Endodermal cell (in vitro differentiated cells): ENCODE measurements at regions not wholly inside any gene's neighbourhood (a gene's known extent, or its start where the extent isn't known, plus 50 kb on each side); places are given as distances from the start of the nearest gene placed in this dataset.

ENCODE experiments used
- DNase-seq: peaks from one replicate; pipeline ENCODE4 v3.0.0-alpha.2; 2017
- H3K27ac ChIP-seq: 2 replicates; pipeline ENCODE4 v1.5.1; 2013; ENCODE audit warnings: mild to moderate bottlenecking, low read depth, low read length, moderate library complexity
- H3K27me3 ChIP-seq: 2 replicates; pipeline ENCODE4 v1.6.1; 2013; ENCODE audit warnings: mild to moderate bottlenecking, low read length, moderate library complexity; ENCODE audit not compliant: insufficient read depth, control insufficient read depth, poor library complexity, severe bottlenecking
- H3K36me3 ChIP-seq: 2 replicates; pipeline ENCODE4 v1.7.0; 2013; ENCODE audit warnings: mild to moderate bottlenecking, low read length, moderate library complexity; ENCODE audit not compliant: control insufficient read depth, insufficient read depth
- H3K4me1 ChIP-seq: one replicate; pipeline ENCODE4 v1.7.0; 2013; ENCODE audit warnings: low read length; ENCODE audit not compliant: control insufficient read depth, insufficient read depth
- H3K4me3 ChIP-seq: 2 replicates; pipeline ENCODE4 v1.5.1; 2013; ENCODE audit warnings: mild to moderate bottlenecking, low read length, moderate library complexity
- H3K9ac ChIP-seq: 2 replicates; pipeline ENCODE4 v1.6.1; 2013; ENCODE audit warnings: mild to moderate bottlenecking, low read length, moderate library complexity; ENCODE audit not compliant: poor library complexity, severe bottlenecking; ENCODE audit errors: extremely low read depth
- H3K9me3 ChIP-seq: 2 replicates; pipeline ENCODE4 v1.6.1; 2013; ENCODE audit warnings: mild to moderate bottlenecking, low read length, moderate library complexity; ENCODE audit not compliant: control insufficient read depth
- H3K27ac Mint-ChIP-seq: 2 replicates; pipeline ENCODE4 v1.8.0; 2020; ENCODE audit warnings: mixed read lengths
- H3K27me3 Mint-ChIP-seq: 2 replicates; pipeline ENCODE4 v1.8.0; 2021; ENCODE audit warnings: mild to moderate bottlenecking, mixed read lengths; ENCODE audit not compliant: insufficient read depth
- H3K36me3 Mint-ChIP-seq: 2 replicates; pipeline ENCODE4 v1.8.0; 2020; ENCODE audit warnings: low read depth, mixed read lengths
- H3K4me1 Mint-ChIP-seq: 2 replicates; pipeline ENCODE4 v1.8.0; 2020; ENCODE audit warnings: mixed read lengths
- H3K4me3 Mint-ChIP-seq: 2 replicates; pipeline ENCODE4 v1.8.0; 2020; ENCODE audit warnings: mild to moderate bottlenecking, moderate library complexity, mixed read lengths
- H3K9me3 Mint-ChIP-seq: 2 replicates; pipeline ENCODE4 v1.8.0; 2020; ENCODE audit warnings: mild to moderate bottlenecking, mixed read lengths
- WGBS, 2 experiments: methylation state at CpG; one replicate each; pipeline versions ENCODE4 v1.1.5 to v1.1.7; 2013; ENCODE audit warnings: missing lambda C conversion rate in 2 of 2, mixed read lengths in 1 of 2; ENCODE audit not compliant: insufficient coverage in 1 of 2, insufficient read length in 1 of 2; 5-methylcytosine and 5-hydroxymethylcytosine counted together
- TF ChIP-seq, protein P1 (sequence below): fragments of 200-600 bp; sonication (generic); conservative IDR thresholded peaks from 2 replicates; pipeline ENCODE4 v1.5.0; 2021; ENCODE audit warnings: antibody characterized with exemption, mild to moderate bottlenecking

DNA sequence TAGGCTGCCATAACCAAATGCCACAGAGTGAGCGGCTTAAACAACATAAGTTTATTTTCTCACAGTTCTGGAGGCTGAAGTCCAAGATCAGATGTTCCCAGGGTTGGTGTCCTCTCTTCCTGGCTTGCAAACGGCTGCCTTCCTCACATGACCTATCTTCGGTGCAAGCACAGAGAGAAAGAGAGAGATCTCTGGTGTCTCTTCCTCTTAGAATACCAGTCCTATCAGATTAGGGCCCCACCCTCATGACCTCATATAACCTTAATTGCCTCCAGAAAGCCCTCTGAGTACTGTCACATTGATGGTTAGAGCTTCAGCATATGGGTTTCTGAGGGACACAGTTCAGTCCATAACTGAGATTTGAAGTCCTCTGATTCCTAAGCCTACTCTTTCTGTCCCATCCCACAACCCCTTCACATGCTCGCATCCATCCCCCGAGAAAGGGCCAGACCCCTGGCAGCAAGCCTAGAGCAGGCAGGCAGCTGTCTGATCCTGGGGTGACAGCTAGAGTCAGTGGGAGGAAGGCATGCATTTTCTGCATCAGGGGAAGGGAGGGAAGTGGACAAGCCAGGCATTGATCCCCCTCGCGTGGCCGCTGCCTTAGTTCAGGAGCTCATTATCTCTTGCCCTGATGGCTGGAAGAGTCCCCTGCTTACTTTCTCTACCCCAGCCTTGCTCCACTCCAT is 114.1 kb downstream of the FAR1 start:
- no peaks in the 10 kb centered on the region for H3K36me3 Mint-ChIP-seq
- no peak overlapping the region for H3K9ac ChIP-seq
- H3K4me3 Mint-ChIP-seq = no peak overlapping the region
- H3K27me3 ChIP-seq = no peaks in the 10 kb centered on the region
- H3K27ac Mint-ChIP-seq = no peak overlapping the region
- no peaks in the 10 kb centered on the region for H3K9me3 Mint-ChIP-seq
- no peak overlapping the region for H3K4me3 ChIP-seq
- TF ChIP-seq, protein P1, sequence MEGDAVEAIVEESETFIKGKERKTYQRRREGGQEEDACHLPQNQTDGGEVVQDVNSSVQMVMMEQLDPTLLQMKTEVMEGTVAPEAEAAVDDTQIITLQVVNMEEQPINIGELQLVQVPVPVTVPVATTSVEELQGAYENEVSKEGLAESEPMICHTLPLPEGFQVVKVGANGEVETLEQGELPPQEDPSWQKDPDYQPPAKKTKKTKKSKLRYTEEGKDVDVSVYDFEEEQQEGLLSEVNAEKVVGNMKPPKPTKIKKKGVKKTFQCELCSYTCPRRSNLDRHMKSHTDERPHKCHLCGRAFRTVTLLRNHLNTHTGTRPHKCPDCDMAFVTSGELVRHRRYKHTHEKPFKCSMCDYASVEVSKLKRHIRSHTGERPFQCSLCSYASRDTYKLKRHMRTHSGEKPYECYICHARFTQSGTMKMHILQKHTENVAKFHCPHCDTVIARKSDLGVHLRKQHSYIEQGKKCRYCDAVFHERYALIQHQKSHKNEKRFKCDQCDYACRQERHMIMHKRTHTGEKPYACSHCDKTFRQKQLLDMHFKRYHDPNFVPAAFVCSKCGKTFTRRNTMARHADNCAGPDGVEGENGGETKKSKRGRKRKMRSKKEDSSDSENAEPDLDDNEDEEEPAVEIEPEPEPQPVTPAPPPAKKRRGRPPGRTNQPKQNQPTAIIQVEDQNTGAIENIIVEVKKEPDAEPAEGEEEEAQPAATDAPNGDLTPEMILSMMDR = no peak
- H3K36me3 ChIP-seq = no peaks in the 10 kb centered on the region
- no peak overlapping the region for H3K27ac ChIP-seq
- peaks cover 29% of the 10 kb centered on the region for H3K4me1 Mint-ChIP-seq
- H3K9me3 ChIP-seq = no peaks in the 10 kb centered on the region
- WGBS, 2 experiments = 90 to 93% methylated on average over 3 to 8 of the region's 8 CpGs
- no peak for DNase-seq
- H3K4me1 ChIP-seq = no peaks in the 10 kb centered on the region
- H3K27me3 Mint-ChIP-seq = peaks cover 4% of the 10 kb centered on the region

DNA sequence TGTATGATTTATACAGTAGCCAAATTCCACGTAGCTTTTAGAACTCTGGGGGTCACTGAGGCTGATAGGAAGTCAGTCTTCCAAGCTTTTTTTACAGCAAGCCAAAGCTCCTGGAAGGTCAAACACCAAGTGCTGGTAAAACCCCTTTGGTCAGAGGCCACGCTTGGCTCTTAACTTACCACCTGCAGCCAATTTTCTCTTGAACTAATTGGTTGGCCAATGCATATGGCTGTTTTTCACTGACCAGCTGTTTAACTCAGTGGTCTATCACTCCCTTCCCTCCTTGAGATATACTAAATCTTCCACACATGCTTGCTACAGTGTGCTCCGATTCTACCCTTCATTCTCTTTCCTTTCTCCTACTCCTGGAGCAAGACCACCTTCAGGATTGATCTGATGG is 116.0 kb downstream of the FAR1 start:
- Histone ChIP-seq H3K4me1 (no peaks in the 10 kb centered on the region), H3K4me3 (no peak overlapping the region), H3K9me3 (no peaks in the 10 kb centered on the region), H3K27me3 (no peaks in the 10 kb centered on the region), H3K9ac (no peak overlapping the region), H3K27ac (no peak overlapping the region), H3K36me3 (no peaks in the 10 kb centered on the region)
- Mint-ChIP-seq H3K9me3 (no peaks in the 10 kb centered on the region), H3K4me3 (no peak overlapping the region), H3K27ac (no peak overlapping the region), H3K36me3 (no peaks in the 10 kb centered on the region), H3K4me1 (peaks cover 12% of the 10 kb centered on the region), H3K27me3 (peaks cover 2% of the 10 kb centered on the region)
- DNase-seq = no peak
- TF ChIP-seq, protein P1 = no peak
- WGBS, 2 experiments = 88 to 92% methylated on average over 2 to 3 of the region's 3 CpGs

DNA sequence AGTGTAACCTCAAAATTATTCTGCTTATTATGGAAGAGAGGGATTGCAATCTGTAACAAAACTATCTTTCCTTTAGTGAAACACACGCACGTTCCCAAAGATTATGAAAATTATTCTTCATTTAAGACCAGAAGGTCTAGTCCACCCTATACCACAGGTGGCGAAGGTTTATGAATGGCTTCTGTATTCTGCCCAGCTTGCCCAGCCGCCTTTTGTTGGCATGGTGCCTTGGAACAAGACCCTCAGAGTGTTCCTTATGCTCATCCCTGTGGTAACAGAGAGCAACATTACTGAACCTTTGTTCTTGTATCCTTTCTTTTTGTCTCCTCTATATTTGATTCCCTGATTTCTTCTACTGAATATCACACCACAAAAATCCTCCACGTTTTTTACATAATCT is 116.4 kb downstream of the FAR1 start:
- Histone ChIP-seq H3K36me3 (no peaks in the 10 kb centered on the region), H3K27me3 (no peaks in the 10 kb centered on the region), H3K27ac (no peak overlapping the region), H3K4me1 (no peaks in the 10 kb centered on the region), H3K9me3 (no peaks in the 10 kb centered on the region), H3K9ac (no peak overlapping the region), H3K4me3 (no peak overlapping the region)
- H3K27me3 Mint-ChIP-seq = peaks cover 2% of the 10 kb centered on the region
- no peaks in the 10 kb centered on the region for H3K36me3 Mint-ChIP-seq
- H3K4me3 Mint-ChIP-seq = no peak overlapping the region
- TF ChIP-seq, protein P1 = no peak
- no peak overlapping the region for H3K27ac Mint-ChIP-seq
- no peaks in the 10 kb centered on the region for H3K9me3 Mint-ChIP-seq
- peaks cover 12% of the 10 kb centered on the region for H3K4me1 Mint-ChIP-seq
- WGBS, 2 experiments = 84 to 86% methylated on average over 2 to 5 of the region's 5 CpGs
- no peak for DNase-seq
